ENCODE measurements at regions not wholly inside any gene's neighbourhood (a gene's known extent, or its start where the extent isn't known, plus 50 kb on each side); places are given as distances from the start of the nearest gene placed in this dataset.

GRCh38 chr7:28362182-28362581 is 50.1 kb upstream of the CREB5 start:
- POLR2A ChIA-PET = no interaction called here
- no peaks in the 10 kb centered on the region for H3K9me3 ChIP-seq (ENCODE audit: control insufficient read depth, insufficient read depth, low read depth, low read length)
- H3K27ac ChIP-seq (ENCODE audit: extremely low read depth, low read depth, low read length) = no peak overlapping the region
- TF ChIP-seq ZNF19 (tag by site-specific recombination; IDR thresholded peaks at IDR 0.05; ENCODE audit: low read depth) = no peak
- no peak for TF ChIP-seq ZNF544 (tag by site-specific recombination; IDR thresholded peaks at IDR 0.05)
- no peak for TF ChIP-seq BCL11B (tag by site-specific recombination; IDR thresholded peaks at IDR 0.05; ENCODE audit: low read depth)
- TF ChIP-seq ZNF426 (tag by site-specific recombination; IDR thresholded peaks at IDR 0.05) = no peak
- TF ChIP-seq, protein P1, sequence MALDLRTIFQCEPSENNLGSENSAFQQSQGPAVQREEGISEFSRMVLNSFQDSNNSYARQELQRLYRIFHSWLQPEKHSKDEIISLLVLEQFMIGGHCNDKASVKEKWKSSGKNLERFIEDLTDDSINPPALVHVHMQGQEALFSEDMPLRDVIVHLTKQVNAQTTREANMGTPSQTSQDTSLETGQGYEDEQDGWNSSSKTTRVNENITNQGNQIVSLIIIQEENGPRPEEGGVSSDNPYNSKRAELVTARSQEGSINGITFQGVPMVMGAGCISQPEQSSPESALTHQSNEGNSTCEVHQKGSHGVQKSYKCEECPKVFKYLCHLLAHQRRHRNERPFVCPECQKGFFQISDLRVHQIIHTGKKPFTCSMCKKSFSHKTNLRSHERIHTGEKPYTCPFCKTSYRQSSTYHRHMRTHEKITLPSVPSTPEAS (tag by site-specific recombination; IDR thresholded peaks at IDR 0.05) = no peak
- no peak for TF ChIP-seq KLF1 (tag by site-specific recombination; IDR thresholded peaks at IDR 0.05)
- no peak for TF ChIP-seq ZEB2 (tag by site-specific recombination; IDR thresholded peaks at IDR 0.05)
- TF ChIP-seq ZNF521 (tag by site-specific recombination; IDR thresholded peaks at IDR 0.05) = no peak
- TF ChIP-seq ZNF596 (tag by site-specific recombination; IDR thresholded peaks at IDR 0.05) = no peak
- TF ChIP-seq SP3 (tag by site-specific recombination; IDR thresholded peaks at IDR 0.05) = no peak
- TF ChIP-seq ZNF350 (tag by site-specific recombination; IDR thresholded peaks at IDR 0.05) = no peak
- no peak for TF ChIP-seq ZFP3 (tag by site-specific recombination; IDR thresholded peaks at IDR 0.05; ENCODE audit: low read depth)
- TF ChIP-seq ZNF549 (tag by site-specific recombination; IDR thresholded peaks at IDR 0.05) = no peak
- no peaks in the 10 kb centered on the region for H3K4me1 ChIP-seq (ENCODE audit: control insufficient read depth, insufficient read depth, low read length)
- no peak overlapping the region for H3K4me3 ChIP-seq (ENCODE audit: low read depth, low read length)
- CTCF ChIA-PET = interaction anchor here (0.6 to 2.9 kb wide), 13 partner anchors 11 to 1034 kb away, joined by 3 to 19 read pairs (median 4); no protein-coding TSS in a partner anchor
- no peaks in the 10 kb centered on the region for H3K36me3 ChIP-seq (ENCODE audit: control insufficient read depth in 2 of 2, insufficient read depth in 1 of 2, low read length in 2 of 2)
